SH-SY5Y (cell line): ENCODE measurements at regions not wholly inside any gene's neighbourhood (a gene's known extent, or its start where the extent isn't known, plus 50 kb on each side); places are given as distances from the start of the nearest gene placed in this dataset.

Experiments used
- GATA2 ChIP-seq: IDR thresholded peaks from 2 replicates; pipeline ENCODE4 v1.6.1; 2011; ENCODE audit warnings: mild to moderate bottlenecking, low read depth, low read length
- GATA3 ChIP-seq: IDR thresholded peaks from 2 replicates; pipeline ENCODE4 v1.6.1; 2011; ENCODE audit warnings: low read depth, mild to moderate bottlenecking, low read length, moderate library complexity

GRCh38 chr5:110048491-110048890 lies 358.8 kb downstream of the MAN2A1 start:
- TF ChIP-seq GATA3 (no peak), GATA2 (no peak)
